ENCODE measurements at regions not wholly inside any gene's neighbourhood (a gene's known extent, or its start where the extent isn't known, plus 50 kb on each side); places are given as distances from the start of the nearest gene placed in this dataset.

- TF ChIP-seq HDAC3 (IDR thresholded peaks at IDR 0.05; ENCODE audit: borderline replicate concordance, partially characterized antibody) (no peak), SIN3A (IDR thresholded peaks at IDR 0.05; ENCODE audit: borderline replicate concordance in 2 of 2, control insufficient read depth in 1 of 2, low read depth in 2 of 2, low read length in 2 of 2) (no peak), BRD9 (IDR thresholded peaks at IDR 0.05; ENCODE audit: low read depth, partially characterized antibody) (no peak), GABPA (tag; conservative IDR thresholded peaks at IDR 0.05; ENCODE audit: low read depth) (no peak), CHD2 (IDR thresholded peaks at IDR 0.05; ENCODE audit: low read depth, low read length) (no peak), TCF3 (CRISPR knock-in tag; IDR thresholded peaks at IDR 0.05) (no peak), RERE (CRISPR knock-in tag; IDR thresholded peaks at IDR 0.05; ENCODE audit: borderline replicate concordance) (no peak), RBBP5 (IDR thresholded peaks at IDR 0.05; ENCODE audit: borderline replicate concordance, insufficient read depth, low read length, poor library complexity, severe bottlenecking) (peak; percentile 19), USF2 (CRISPR knock-in tag; IDR thresholded peaks at IDR 0.05) (peak; percentile 90), HDAC1 (IDR thresholded peaks at IDR 0.05) (no peak), CLOCK (CRISPR knock-in tag; IDR thresholded peaks at IDR 0.05; ENCODE audit: borderline replicate concordance) (no peak), JUN (IDR thresholded peaks at IDR 0.05; ENCODE audit: borderline replicate concordance, low read depth, low read length) (no peak), JUN (CRISPR knock-in tag; IDR thresholded peaks at IDR 0.05; ENCODE audit: borderline replicate concordance) (no peak), POU5F1 (IDR thresholded peaks at IDR 0.05; ENCODE audit: borderline replicate concordance, low read depth, low read length, partially characterized antibody) (no peak), PHF20 (IDR thresholded peaks at IDR 0.05; ENCODE audit: partially characterized antibody) (no peak)
Observed at GRCh38 chr11:64500176-64501013, 55.3 kb upstream of the SLC22A11 start (continued).

All from K562 (cell line).